IPS-15b (cell line): ENCODE measurements at regions not wholly inside any gene's neighbourhood (a gene's known extent, or its start where the extent isn't known, plus 50 kb on each side); places are given as distances from the start of the nearest gene placed in this dataset.

ENCODE experiments used
- H3K27me3 ChIP-seq: one replicate; pipeline ENCODE4 v1.6.1; 2013; ENCODE audit warnings: low read length; ENCODE audit not compliant: control insufficient read depth, insufficient read depth
- H3K36me3 ChIP-seq: one replicate; pipeline ENCODE4 v1.6.1; 2013; ENCODE audit warnings: low read length; ENCODE audit not compliant: control insufficient read depth, insufficient read depth
- H3K4me1 ChIP-seq: one replicate; pipeline ENCODE4 v1.6.1; 2013; ENCODE audit warnings: mild to moderate bottlenecking, low read length; ENCODE audit not compliant: control insufficient read depth, insufficient read depth
- H3K4me3 ChIP-seq: one replicate; pipeline ENCODE4 v1.5.1; 2013; ENCODE audit warnings: low read depth, low read length
- H3K9ac ChIP-seq: one replicate; pipeline ENCODE4 v1.6.1; 2013; ENCODE audit warnings: low read depth, mild to moderate bottlenecking, low read length
- H3K9me3 ChIP-seq: one replicate; pipeline ENCODE4 v1.6.1; 2013; ENCODE audit warnings: mild to moderate bottlenecking, low read length; ENCODE audit not compliant: control insufficient read depth, insufficient read depth

DNA sequence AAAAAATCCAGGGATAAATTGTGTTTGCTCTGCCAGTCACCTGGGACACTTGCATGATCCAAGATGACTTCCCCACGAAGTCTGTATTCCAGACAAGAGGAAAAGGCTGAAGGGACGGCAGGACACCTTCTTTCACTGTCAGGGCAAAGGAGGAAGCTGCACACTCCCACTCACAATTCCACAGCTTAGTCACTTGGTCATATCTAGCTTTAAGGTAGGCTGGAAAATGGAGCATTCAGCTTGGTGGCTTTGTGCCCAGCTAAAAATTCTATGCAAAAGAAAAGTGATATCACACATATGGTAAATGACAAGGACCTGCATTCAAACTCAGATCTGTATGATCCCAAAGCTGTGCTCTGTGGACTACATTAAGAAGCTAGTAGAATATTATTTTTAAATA, 109.2 kb upstream of the TPM1 start:
- Histone ChIP-seq H3K9ac (no peak overlapping the region), H3K4me1 (no peaks in the 10 kb centered on the region), H3K36me3 (no peaks in the 10 kb centered on the region), H3K27me3 (no peaks in the 10 kb centered on the region), H3K4me3 (no peak overlapping the region), H3K9me3 (no peaks in the 10 kb centered on the region)

- no peak overlapping the region for H3K4me3 ChIP-seq
- no peaks in the 10 kb centered on the region for H3K9me3 ChIP-seq
- H3K9ac ChIP-seq, result no peak overlapping the region
- H3K36me3 ChIP-seq, result no peaks in the 10 kb centered on the region
- H3K27me3 ChIP-seq, result no peaks in the 10 kb centered on the region
- no peaks in the 10 kb centered on the region for H3K4me1 ChIP-seq
These were observed 108.1 kb upstream of the TPM1 start for GRCh38 chr15:62934236-62934971.

DNA sequence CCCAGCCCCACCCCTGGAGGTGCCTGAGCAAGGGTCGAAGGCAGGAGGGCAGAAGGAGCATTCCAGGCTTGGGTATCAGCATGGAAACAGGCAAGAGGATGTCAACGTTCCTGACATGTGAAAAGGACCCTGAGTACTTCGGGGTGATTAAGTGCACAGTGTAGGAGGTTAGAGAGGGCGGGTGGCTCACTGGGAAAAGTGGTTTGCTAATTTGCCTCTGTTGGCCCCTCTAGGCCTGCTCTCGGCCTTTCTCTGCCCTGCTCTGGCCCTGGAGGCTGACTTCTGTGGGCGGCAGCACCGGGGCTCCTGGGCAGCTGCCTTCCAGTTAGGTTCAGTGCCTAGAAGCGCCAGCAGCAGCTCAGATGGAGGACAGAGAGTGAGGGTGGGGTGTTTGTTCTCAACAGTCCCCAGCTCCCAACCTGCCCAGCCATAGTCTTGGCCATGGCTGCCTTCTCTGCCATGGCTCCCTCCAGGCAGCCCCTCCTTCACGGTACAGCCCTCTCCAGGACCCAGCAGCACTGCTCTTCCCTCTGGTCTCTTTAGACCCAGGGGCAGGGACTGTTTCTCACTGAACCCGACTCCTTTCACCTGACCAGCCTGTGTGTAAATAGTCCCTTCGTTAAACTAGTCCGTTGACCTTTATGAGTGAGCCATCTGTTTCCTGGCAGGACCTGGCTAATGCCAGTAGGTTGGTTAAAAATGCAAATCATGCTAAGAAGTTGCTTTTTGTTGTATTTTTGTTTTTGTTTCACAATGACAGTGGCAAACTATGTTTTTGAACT, 107.1 kb upstream of the TPM1 start:
- no peaks in the 10 kb centered on the region for H3K9me3 ChIP-seq
- H3K27me3 ChIP-seq, result no peaks in the 10 kb centered on the region
- no peaks in the 10 kb centered on the region for H3K4me1 ChIP-seq
- no peak overlapping the region for H3K9ac ChIP-seq
- H3K4me3 ChIP-seq, result no peak overlapping the region
- no peaks in the 10 kb centered on the region for H3K36me3 ChIP-seq

DNA sequence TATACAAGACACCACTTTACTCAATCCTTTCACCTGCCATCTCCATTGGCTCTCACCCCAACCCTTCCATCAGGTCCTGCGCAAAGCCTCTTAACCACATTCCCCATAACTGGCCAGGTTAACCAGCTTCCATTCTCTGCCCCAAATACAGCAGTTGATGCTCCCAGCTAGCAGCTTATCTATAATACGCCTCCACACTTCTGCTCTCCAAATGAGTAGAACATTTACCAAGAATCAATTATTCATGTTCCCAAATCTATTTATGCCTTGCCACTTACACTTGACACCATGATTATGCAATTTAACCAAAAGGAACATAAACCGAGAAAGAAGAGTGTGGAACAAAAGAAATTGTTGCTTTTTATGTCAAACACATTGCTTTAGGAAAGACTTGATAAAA, 103.7 kb upstream of the TPM1 start:
- no peak overlapping the region for H3K4me3 ChIP-seq
- H3K9me3 ChIP-seq, result no peaks in the 10 kb centered on the region
- H3K4me1 ChIP-seq, result no peaks in the 10 kb centered on the region
- no peaks in the 10 kb centered on the region for H3K36me3 ChIP-seq
- no peak overlapping the region for H3K9ac ChIP-seq
- peaks cover 2% of the 10 kb centered on the region for H3K27me3 ChIP-seq

DNA sequence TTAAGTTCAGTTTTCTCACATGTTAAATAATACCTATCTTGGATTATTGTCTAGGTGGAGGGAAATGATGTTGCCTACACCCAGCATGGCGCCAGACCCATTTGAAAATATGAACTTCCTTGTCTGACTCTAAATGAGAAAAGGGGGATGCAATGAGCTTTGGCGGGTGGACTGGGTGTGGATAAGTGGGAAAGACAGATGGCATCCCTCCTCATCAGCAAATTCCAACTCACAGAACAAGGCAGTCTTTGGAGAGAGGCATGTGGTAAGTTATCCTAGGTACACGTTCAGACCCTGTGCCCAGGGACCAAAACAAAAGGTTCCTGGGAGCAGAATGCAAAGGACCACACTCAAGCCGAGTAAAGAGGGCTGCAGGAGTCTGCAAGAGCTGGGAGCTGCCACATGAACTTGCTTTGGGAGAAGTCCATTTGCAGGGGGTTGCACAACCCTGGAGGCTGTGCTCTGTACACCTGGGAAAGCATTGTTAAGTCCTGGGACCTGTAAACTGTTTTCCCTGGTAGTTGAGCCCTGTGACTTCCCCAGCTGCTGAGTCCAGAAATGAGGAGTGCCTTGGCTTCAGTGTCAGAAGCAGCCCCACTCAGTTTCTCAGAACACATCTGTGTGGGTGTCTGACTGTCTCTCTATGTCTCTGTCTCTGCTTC, 102.3 kb upstream of the TPM1 start:
- H3K27me3 ChIP-seq, result peaks cover 2% of the 10 kb centered on the region
- no peaks in the 10 kb centered on the region for H3K9me3 ChIP-seq
- H3K4me3 ChIP-seq, result no peak overlapping the region
- H3K9ac ChIP-seq, result no peak overlapping the region
- no peaks in the 10 kb centered on the region for H3K4me1 ChIP-seq
- H3K36me3 ChIP-seq, result no peaks in the 10 kb centered on the region

DNA sequence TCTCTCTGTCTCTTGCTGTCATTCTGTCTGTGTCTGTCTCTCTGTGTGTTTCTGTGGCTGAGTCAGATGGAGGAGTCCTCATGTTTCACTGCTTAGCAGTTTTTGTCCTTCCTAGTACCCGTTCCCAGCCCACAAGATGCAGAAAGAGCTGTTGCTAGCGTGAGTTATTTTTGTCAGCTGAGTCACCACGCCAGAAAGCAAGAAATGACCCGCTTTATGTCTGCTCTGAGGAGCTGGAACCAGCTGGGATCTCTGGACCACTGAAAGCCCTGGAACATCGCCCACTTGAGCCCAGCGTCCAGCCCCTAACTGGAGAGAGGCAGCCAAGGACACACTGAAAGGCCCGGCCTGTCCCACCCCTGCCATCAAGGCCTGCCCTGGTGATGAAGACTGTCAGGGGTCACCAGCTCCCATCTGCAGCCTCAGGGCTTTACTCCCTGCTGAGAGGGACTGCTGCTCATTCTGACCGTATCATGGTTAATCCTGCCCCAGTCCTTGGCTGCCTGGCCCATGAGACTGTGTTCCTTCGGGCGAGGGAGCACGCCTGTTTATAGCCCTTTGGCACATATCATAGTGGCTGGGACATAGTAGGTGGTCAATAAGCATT, 101.7 kb upstream of the TPM1 start:
- H3K4me1 ChIP-seq, result no peaks in the 10 kb centered on the region
- H3K4me3 ChIP-seq, result no peak overlapping the region
- no peaks in the 10 kb centered on the region for H3K9me3 ChIP-seq
- H3K27me3 ChIP-seq, result peaks cover 2% of the 10 kb centered on the region
- no peaks in the 10 kb centered on the region for H3K36me3 ChIP-seq
- no peak overlapping the region for H3K9ac ChIP-seq

GRCh38 chr15:62941699-62942098, 100.8 kb upstream of the TPM1 start:
- Histone ChIP-seq H3K36me3 (no peaks in the 10 kb centered on the region), H3K4me3 (no peak overlapping the region), H3K27me3 (peaks cover 4% of the 10 kb centered on the region), H3K9ac (no peak overlapping the region), H3K9me3 (no peaks in the 10 kb centered on the region), H3K4me1 (no peaks in the 10 kb centered on the region)

GRCh38 chr15:62942428-62942827, 100.1 kb upstream of the TPM1 start:
- H3K36me3 ChIP-seq, result no peaks in the 10 kb centered on the region
- no peaks in the 10 kb centered on the region for H3K4me1 ChIP-seq
- H3K4me3 ChIP-seq, result no peak overlapping the region
- H3K9me3 ChIP-seq, result no peaks in the 10 kb centered on the region
- H3K27me3 ChIP-seq, result peaks cover 7% of the 10 kb centered on the region
- no peak overlapping the region for H3K9ac ChIP-seq

- no peak overlapping the region for H3K4me3 ChIP-seq
These were observed 97.5 kb upstream of the TPM1 start for GRCh38 chr15:62945063-62945462.

DNA sequence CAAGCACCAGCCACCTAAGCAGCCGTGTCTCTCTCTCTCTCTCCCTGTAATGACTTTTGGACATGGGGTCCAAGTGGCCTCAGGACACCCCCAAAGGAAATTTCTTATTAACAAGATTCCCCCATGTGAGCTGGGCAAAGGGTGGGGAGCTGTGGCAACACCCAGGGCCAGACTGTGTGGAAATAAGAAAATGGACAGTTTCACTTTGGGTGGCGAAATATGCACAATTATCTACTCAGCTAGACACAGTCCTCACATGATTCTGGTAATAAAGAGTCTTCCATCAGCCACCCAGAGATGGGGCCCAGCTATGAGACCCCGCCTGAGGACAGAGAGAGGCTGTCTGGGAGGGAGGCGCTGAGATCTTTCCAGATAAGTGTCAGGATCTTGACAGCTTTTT, 96.8 kb upstream of the TPM1 start:
- H3K4me3 ChIP-seq, result no peak overlapping the region
- no peak overlapping the region for H3K9ac ChIP-seq
- H3K4me1 ChIP-seq, result no peaks in the 10 kb centered on the region
- H3K27me3 ChIP-seq, result peaks cover 7% of the 10 kb centered on the region
- no peaks in the 10 kb centered on the region for H3K9me3 ChIP-seq
- no peaks in the 10 kb centered on the region for H3K36me3 ChIP-seq

More at GRCh38 chr15:62945063-62945462, 97.5 kb upstream of the TPM1 start:
- Histone ChIP-seq H3K9ac (no peak overlapping the region), H3K36me3 (no peaks in the 10 kb centered on the region), H3K9me3 (no peaks in the 10 kb centered on the region), H3K4me1 (no peaks in the 10 kb centered on the region), H3K27me3 (peaks cover 7% of the 10 kb centered on the region)

GRCh38 chr15:62946940-62947339, 95.6 kb upstream of the TPM1 start:
- no peaks in the 10 kb centered on the region for H3K36me3 ChIP-seq
- no peak overlapping the region for H3K4me3 ChIP-seq
- H3K9me3 ChIP-seq, result no peaks in the 10 kb centered on the region
- no peak overlapping the region for H3K9ac ChIP-seq
- peaks cover 7% of the 10 kb centered on the region for H3K27me3 ChIP-seq
- H3K4me1 ChIP-seq, result no peaks in the 10 kb centered on the region
